PC-3 (cell line): ENCODE measurements at regions not wholly inside any gene's neighbourhood (a gene's known extent, or its start where the extent isn't known, plus 50 kb on each side); places are given as distances from the start of the nearest gene placed in this dataset.

Source experiments
- CTCF ChIP-seq: fragments of 300-600 bp; sonication (generic); conservative IDR thresholded peaks from 2 replicates; pipeline ENCODE4 v1.5.1; 2017; ENCODE audit warnings: antibody characterized with exemption, low read depth, mild to moderate bottlenecking, low read length
- EZH2 ChIP-seq: fragments of 300-600 bp; sonication (generic); IDR thresholded peaks from one replicate; pipeline ENCODE4 v1.6.1; 2017; ENCODE audit warnings: antibody characterized with exemption, mild to moderate bottlenecking, low read length; ENCODE audit not compliant: unreplicated experiment
- EZH2phosphoT487 ChIP-seq: fragments of 300-600 bp; sonication (generic); IDR thresholded peaks from 2 replicates; pipeline ENCODE4 v1.6.1; 2018; ENCODE audit warnings: mild to moderate bottlenecking, antibody characterized with exemption, low read length, borderline replicate concordance

- no peak for TF ChIP-seq EZH2
- TF ChIP-seq CTCF, result no peak
- TF ChIP-seq EZH2phosphoT487, result no peak
Measured at GRCh38 chr11:45739866-45740265, 65.1 kb upstream of the SLC35C1 start.
